Head of caudate nucleus (tissue), 42 donors: ENCODE measurements at regions not wholly inside any gene's neighbourhood (a gene's known extent, or its start where the extent isn't known, plus 50 kb on each side); places are given as distances from the start of the nearest gene placed in this dataset.

Experiments used
- DNase-seq, 42 donors: peaks; one replicate each; pipeline versions ENCODE4 v3.0.0 to v3.0.0-alpha.2; 2020 to 2021; ENCODE audit warnings: mixed read lengths in 7 of 42
- intact Hi-C: fragments of 100-400 bp; cut with DNase I; formaldehyde crosslinking; loops from one replicate; pipeline ENCODE4 v1.15.0; 2022

GRCh38 chr9:135246248-135247205 is 159.1 kb downstream of the OLFM1 start:
- intact Hi-C loops: no loop called here
- no peak for DNase-seq

GRCh38 chr9:135247227-135247930 is 159.9 kb downstream of the OLFM1 start:
- intact Hi-C loops: no loop called here
- DNase-seq: no peak

GRCh38 chr9:135248111-135248510 is 160.6 kb downstream of the OLFM1 start:
- intact Hi-C loops: no loop called here

GRCh38 chr9:135248721-135249120 is 161.3 kb downstream of the OLFM1 start:
- intact Hi-C loops: no loop called here
- DNase-seq: no peak

More at GRCh38 chr9:135248111-135248510, 160.6 kb downstream of the OLFM1 start:
- no peak for DNase-seq

- intact Hi-C loops: no loop called here
- DNase-seq: no peak
Observed at GRCh38 chr9:135249191-135249590, 161.7 kb downstream of the OLFM1 start.

GRCh38 chr9:135249711-135250110 is 162.2 kb downstream of the OLFM1 start:
- DNase-seq: no peak
- intact Hi-C loops: no loop called here

GRCh38 chr9:135251331-135251761 is 163.9 kb downstream of the OLFM1 start:
- no peak for DNase-seq
- intact Hi-C loops: no loop called here

- intact Hi-C loops: no loop called here
- DNase-seq: no peak
Observed at GRCh38 chr9:135251996-135252760, 164.7 kb downstream of the OLFM1 start.

GRCh38 chr9:135252980-135253304 is 165.5 kb downstream of the OLFM1 start:
- intact Hi-C loops: no loop called here
- DNase-seq: no peak

GRCh38 chr9:135253305-135254004 is 166.0 kb downstream of the OLFM1 start:
- intact Hi-C loops: no loop called here
- no peak for DNase-seq

- no peak for DNase-seq
- intact Hi-C loops: no loop called here
Observed at GRCh38 chr9:135254176-135255032, 166.9 kb downstream of the OLFM1 start.

- intact Hi-C loops: no loop called here
- no peak for DNase-seq
Observed at GRCh38 chr9:135255033-135255840, 167.8 kb downstream of the OLFM1 start.

- intact Hi-C loops: no loop called here
Observed at GRCh38 chr9:135255841-135256580, 168.5 kb downstream of the OLFM1 start.

GRCh38 chr9:135256581-135257354 is 169.3 kb downstream of the OLFM1 start:
- peak in 2 of 42 donors; percentile 45 to 46 for DNase-seq

More at GRCh38 chr9:135255841-135256580, 168.5 kb downstream of the OLFM1 start:
- peak in 3 of 42 donors; percentile 17 to 40 (median 28) for DNase-seq

GRCh38 chr9:135258461-135258860 is 171.0 kb downstream of the OLFM1 start:
- intact Hi-C loops: no loop called here
- DNase-seq: no peak

More at GRCh38 chr9:135256581-135257354, 169.3 kb downstream of the OLFM1 start:
- intact Hi-C loops: no loop called here

- intact Hi-C loops: no loop called here
- no peak for DNase-seq
Observed at GRCh38 chr9:135259273-135259672, 171.8 kb downstream of the OLFM1 start.
